HG03139 (cell line): ENCODE measurements at regions not wholly inside any gene's neighbourhood (a gene's known extent, or its start where the extent isn't known, plus 50 kb on each side); places are given as distances from the start of the nearest gene placed in this dataset.
"Not testable (repeated sequence)": the region's sequence is repeated elsewhere in the genome, so short reads cannot be mapped to it uniquely, and the experiment has no call there.

ENCODE experiments used
- ATAC-seq: cut with Tn5 transposase; IDR thresholded peaks from one replicate; pipeline ENCODE4 v1.9.1; 2021; ENCODE audit not compliant: unreplicated experiment

- no peak for ATAC-seq
Measured at GRCh38 chr1:185408700-185409270, 91.7 kb upstream of the IVNS1ABP start.

- ATAC-seq: no peak
Measured at GRCh38 chr1:185406691-185407009, 89.6 kb upstream of the IVNS1ABP start.

GRCh38 chr1:185406006-185406690, 89.1 kb upstream of the IVNS1ABP start:
- no peak for ATAC-seq

DNA sequence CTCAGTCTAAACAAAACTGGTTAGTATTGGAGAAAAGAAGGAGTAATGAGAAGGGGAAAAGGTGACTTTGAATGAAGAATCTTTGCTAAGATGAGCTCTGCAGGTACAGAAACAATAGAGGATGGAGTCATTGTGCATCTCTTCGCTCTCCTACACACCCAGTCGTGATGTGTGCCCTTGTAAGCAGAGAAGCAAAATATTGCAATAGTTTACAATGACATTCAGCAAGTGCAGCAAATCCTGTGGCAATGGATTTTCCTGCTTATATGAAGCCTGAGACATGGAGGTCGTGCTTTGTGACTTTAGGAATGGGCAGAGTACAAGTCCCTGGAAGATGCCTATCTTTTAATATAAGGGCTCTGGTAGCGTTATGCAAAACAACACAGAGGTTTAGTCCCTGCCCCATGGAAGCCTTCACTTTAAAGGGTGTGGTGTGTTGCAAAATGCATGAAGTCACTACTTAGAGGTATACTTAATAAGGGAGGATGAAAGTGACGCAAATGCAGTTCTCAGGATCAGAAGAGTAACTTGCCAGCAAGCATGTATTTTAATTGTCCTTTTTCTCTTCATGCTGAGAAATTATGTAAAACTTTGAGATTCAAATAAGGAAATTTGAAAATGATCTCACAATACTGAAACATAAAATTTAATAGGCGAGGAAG, 88.0 kb upstream of the IVNS1ABP start:
- ATAC-seq: no peak

DNA sequence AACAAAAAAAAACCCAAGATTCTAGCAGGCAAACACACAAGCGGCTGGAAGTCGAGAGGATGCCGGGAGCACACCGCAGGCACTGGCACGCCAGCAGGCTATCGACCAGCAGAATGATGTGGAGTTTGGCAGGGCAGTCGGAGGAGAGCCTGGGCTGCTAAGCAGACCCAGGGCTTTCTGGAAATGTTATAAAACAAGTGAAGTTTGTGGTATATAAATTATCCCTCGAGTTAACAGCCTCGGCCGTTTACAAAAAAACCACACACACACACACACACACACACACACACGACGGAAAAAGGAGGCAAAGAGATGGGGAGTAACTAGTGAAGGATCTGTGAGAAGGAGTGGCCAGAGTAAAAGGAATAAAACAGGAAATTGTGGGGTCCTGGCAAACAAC, 87.2 kb upstream of the IVNS1ABP start:
- no peak for ATAC-seq

GRCh38 chr1:185402930-185403329, 85.9 kb upstream of the IVNS1ABP start:
- no peak for ATAC-seq

GRCh38 chr1:185401019-185401418, 84.0 kb upstream of the IVNS1ABP start:
- ATAC-seq: no peak

DNA sequence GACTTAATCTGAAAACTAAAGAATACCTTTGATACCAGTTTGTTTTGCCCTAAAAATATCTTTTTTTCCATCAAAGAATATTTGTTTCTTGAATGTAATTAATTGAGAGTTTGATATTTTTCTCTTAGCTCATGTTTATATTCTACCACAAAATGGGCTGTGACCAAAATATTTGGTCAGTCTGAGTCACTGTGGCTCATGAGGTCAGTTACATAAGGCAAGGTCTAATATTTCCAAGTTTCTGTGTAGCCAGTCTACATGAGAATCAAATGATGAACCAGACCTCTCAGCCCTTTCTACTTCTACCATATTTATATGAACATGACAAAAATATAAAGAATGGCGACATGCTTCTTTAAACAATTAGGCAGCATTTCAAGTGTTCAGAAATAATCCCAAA, 83.0 kb upstream of the IVNS1ABP start:
- ATAC-seq: no peak

GRCh38 chr1:185398599-185398998, 81.6 kb upstream of the IVNS1ABP start:
- ATAC-seq: no peak

DNA sequence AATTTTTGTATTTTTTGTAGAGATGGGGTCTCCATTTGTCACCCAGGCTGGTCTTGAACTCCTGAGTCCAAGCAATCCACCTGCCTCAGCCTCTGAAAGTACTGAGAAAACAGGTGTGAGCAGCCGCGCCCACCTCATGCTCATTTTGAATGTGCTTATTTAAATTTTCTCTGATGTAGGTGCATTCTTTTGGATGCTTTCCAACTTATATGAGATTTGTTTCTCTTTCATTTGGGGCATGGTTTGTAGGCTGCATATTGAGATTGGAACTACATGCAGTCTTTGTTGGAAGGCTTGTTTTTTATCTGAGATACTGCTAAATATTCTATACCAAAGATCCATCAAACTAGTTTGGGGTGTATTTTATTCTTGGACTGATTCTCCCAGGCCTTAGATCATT, 81.0 kb upstream of the IVNS1ABP start:
- no peak for ATAC-seq

- ATAC-seq: no peak
Measured at GRCh38 chr1:185397183-185397582, 80.1 kb upstream of the IVNS1ABP start.

GRCh38 chr1:185396126-185396525, 79.1 kb upstream of the IVNS1ABP start:
- ATAC-seq: no peak

DNA sequence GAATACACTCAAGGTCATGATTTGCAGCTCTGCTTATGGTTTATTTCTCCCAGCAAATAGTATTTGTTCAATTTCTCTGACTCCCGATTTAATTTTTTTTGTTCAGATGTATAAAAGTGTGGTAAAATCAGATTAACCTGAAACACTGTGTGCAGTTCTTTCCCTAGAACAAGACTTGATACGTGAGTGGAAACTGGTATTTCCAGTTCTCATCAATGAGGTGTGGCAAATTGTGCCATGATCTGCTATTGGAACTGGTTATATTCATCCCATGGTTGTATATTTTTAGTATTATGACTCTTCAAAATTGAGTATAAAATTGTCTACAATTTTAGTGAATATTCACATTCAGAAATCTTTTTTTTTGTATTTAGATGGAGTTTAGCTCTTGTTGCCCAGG, 76.8 kb upstream of the IVNS1ABP start:
- no peak for ATAC-seq

DNA sequence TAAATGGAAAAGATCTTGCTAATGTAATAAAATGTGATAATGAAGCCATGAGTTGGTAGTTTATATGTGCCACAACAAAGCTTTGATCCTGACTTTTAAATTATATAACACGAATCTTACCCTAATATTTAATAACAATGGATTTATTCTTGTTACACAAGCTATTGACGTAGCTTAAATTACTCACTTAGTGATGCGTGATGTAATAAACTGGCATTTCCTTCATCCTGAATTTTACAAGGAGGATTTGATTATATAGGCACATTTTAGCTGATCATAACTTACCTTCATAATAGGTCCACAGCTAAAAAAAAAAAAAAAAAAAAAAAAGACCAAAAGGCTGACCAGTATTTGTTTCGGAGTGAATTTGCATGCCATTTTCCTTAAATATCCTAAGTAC, 76.2 kb upstream of the IVNS1ABP start:
- ATAC-seq: no peak

- no peak for ATAC-seq
Measured at GRCh38 chr1:185388815-185389214, 71.8 kb upstream of the IVNS1ABP start.

GRCh38 chr1:185388346-185388745, 71.3 kb upstream of the IVNS1ABP start:
- ATAC-seq: no peak

- no peak for ATAC-seq
Measured at GRCh38 chr1:185385991-185386390, 68.9 kb upstream of the IVNS1ABP start.

- ATAC-seq: not testable (repeated sequence)
Measured at GRCh38 chr1:185383805-185384204, 66.8 kb upstream of the IVNS1ABP start.

DNA sequence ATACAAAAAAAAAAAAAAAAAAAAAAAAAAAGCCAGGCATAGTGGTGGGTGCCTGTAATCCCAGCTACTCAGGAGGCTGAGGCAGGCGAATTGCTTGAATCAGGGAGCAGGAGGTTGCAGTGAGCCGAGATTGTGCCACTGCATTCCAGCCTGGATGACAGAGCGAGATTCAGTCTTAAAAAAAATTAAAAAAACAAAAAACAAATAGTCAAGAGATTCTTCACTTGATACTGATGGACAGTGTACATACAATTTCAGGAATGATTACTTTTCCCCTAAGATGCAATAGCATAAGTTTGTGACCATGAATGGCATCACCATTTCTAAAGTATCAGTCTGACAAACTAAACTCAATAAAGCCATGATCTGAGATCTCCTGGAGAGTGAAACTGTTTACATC, 60.8 kb upstream of the IVNS1ABP start:
- no peak for ATAC-seq

DNA sequence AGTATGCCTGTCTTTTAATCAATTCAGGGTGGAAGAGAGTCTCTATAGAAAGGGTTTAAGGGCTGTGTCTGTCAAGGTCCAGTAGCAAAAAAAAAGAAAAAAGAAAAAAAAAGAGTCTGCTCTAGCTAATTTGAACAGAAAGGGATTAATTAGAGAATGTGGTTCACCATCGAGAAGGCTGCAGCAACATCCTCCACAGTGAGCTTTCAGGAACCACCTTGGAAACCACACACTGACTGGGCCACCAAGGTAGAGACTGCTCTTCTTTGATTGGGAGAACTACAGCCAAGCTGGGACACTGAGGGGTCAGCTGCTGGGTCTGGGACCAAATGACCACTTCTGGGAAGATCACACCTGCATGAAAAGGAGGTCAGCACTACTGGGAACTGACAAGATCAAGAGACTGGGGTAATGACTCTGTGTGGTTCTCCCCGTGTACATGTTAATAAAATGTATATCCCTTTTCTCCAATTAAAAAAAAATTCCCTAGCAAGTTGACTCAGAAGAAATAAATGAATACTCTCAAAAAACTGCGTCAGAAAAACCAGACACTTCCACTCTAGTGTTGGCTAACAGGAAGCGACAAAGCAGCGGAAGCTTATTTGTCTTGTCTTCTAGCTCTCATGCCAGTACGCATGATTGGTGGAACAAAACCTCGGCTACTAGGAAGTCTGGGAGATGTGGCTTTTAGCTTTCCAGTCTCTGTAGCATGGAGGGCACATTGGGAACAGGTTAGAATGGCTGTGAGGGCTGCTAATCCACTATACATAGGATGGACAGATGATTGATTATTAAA, 60.0 kb upstream of the IVNS1ABP start:
- no peak for ATAC-seq

GRCh38 chr1:185376288-185376687, 59.2 kb upstream of the IVNS1ABP start:
- no peak for ATAC-seq

GRCh38 chr1:185375583-185375982, 58.5 kb upstream of the IVNS1ABP start:
- no peak for ATAC-seq
